Glutamatergic neuron (in vitro differentiated cells): ENCODE measurements at regions not wholly inside any gene's neighbourhood (a gene's known extent, or its start where the extent isn't known, plus 50 kb on each side); places are given as distances from the start of the nearest gene placed in this dataset.

Source experiments
- DNase-seq: peaks from one replicate; pipeline ENCODE4 v3.0.0; 2022
- H3K27ac Mint-ChIP-seq: one replicate; pipeline ENCODE4 v1.8.0; 2020; ENCODE audit warnings: mild to moderate bottlenecking, mixed read lengths, inconsistent platforms; ENCODE audit not compliant: unreplicated experiment
- H3K27me3 Mint-ChIP-seq: one replicate; pipeline ENCODE4 v1.8.0; 2020; ENCODE audit warnings: mild to moderate bottlenecking, moderate library complexity, mixed read lengths, inconsistent platforms; ENCODE audit not compliant: unreplicated experiment
- H3K36me3 Mint-ChIP-seq: one replicate; pipeline ENCODE4 v1.8.0; 2020; ENCODE audit warnings: mild to moderate bottlenecking, mixed read lengths, inconsistent platforms; ENCODE audit not compliant: unreplicated experiment
- H3K4me1 Mint-ChIP-seq: one replicate; pipeline ENCODE4 v1.8.0; 2020; ENCODE audit warnings: mild to moderate bottlenecking, low read depth, mixed read lengths, inconsistent platforms; ENCODE audit not compliant: unreplicated experiment
- H3K4me3 Mint-ChIP-seq: one replicate; pipeline ENCODE4 v1.8.0; 2020; ENCODE audit warnings: mild to moderate bottlenecking, mixed read lengths, inconsistent platforms; ENCODE audit not compliant: unreplicated experiment
- H3K9me3 Mint-ChIP-seq: one replicate; pipeline ENCODE4 v1.8.0; 2020; ENCODE audit warnings: mild to moderate bottlenecking, moderate library complexity, mixed read lengths, inconsistent platforms; ENCODE audit not compliant: unreplicated experiment
- TF ChIP-seq, protein P1 (sequence below): fragments of 200-600 bp; sonication (generic); IDR thresholded peaks from one replicate; pipeline ENCODE4 v1.5.0; 2021; ENCODE audit not compliant: partially characterized antibody, unreplicated experiment

DNA sequence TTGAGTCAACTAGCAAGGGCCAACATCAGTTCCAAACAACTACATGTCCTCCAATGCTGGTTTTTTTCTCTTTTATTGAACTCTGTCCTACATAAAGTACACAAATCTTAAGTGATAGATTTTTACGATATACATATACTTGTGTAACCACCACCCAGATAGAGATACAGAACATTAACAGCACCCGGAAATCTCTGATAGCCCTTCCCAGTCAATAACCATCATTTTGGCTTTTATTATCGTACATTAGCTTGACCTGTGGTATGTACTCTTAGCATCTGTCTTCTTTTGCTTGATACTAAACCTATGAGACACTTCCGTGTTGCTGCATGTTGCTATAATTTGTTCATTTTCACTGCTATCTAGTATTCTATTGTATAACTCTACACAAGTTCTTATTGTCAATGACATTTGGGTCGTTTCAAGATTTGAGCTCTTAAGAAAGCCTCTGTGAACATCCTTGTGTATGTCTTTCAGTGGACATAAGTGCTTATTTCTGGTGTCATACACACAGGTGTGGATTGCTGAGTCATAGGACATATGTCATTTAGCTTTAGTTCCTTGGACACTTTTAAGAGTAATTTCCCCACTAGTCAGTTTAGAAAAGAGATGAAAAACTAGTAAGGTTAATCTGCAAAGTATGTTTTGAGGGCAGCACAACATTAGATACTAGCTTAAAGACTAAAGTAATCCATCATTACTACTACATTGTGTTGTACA is 111.1 kb downstream of the PRLHR start:
- peaks cover 5% of the 10 kb centered on the region for H3K9me3 Mint-ChIP-seq
- no peak overlapping the region for H3K27ac Mint-ChIP-seq
- peaks cover 3% of the 10 kb centered on the region for H3K4me1 Mint-ChIP-seq
- peaks cover 13% of the 10 kb centered on the region for H3K36me3 Mint-ChIP-seq
- TF ChIP-seq, protein P1, sequence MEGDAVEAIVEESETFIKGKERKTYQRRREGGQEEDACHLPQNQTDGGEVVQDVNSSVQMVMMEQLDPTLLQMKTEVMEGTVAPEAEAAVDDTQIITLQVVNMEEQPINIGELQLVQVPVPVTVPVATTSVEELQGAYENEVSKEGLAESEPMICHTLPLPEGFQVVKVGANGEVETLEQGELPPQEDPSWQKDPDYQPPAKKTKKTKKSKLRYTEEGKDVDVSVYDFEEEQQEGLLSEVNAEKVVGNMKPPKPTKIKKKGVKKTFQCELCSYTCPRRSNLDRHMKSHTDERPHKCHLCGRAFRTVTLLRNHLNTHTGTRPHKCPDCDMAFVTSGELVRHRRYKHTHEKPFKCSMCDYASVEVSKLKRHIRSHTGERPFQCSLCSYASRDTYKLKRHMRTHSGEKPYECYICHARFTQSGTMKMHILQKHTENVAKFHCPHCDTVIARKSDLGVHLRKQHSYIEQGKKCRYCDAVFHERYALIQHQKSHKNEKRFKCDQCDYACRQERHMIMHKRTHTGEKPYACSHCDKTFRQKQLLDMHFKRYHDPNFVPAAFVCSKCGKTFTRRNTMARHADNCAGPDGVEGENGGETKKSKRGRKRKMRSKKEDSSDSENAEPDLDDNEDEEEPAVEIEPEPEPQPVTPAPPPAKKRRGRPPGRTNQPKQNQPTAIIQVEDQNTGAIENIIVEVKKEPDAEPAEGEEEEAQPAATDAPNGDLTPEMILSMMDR, result no peak
- H3K4me3 Mint-ChIP-seq, result no peak overlapping the region
- peaks cover 3% of the 10 kb centered on the region for H3K27me3 Mint-ChIP-seq
- DNase-seq, result no peak

DNA sequence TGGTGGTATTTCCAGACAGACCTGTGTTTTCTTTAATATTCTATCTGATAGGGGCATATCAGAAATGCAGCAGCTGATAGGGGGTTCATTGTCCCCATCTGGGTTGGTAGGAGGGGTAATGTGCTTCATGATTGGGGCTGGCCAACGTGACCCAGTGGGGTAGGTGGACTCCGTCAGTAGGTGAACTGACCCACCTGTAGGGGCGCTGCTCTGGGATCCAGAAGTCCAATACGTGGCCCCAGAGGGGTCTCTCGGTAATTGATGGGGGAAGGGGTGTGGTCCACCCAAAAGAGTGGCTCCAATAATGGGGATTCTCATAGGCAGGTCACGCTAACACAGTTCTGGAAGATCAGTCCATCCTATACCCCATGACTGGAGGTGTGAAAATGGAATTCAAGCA is 112.0 kb downstream of the PRLHR start:
- Mint-ChIP-seq H3K9me3 (peaks cover 5% of the 10 kb centered on the region), H3K27me3 (peaks cover 3% of the 10 kb centered on the region), H3K4me1 (peaks cover 3% of the 10 kb centered on the region), H3K36me3 (peaks cover 9% of the 10 kb centered on the region), H3K27ac (no peak overlapping the region), H3K4me3 (no peak overlapping the region)
- no peak for DNase-seq
- TF ChIP-seq, protein P1, result no peak

DNA sequence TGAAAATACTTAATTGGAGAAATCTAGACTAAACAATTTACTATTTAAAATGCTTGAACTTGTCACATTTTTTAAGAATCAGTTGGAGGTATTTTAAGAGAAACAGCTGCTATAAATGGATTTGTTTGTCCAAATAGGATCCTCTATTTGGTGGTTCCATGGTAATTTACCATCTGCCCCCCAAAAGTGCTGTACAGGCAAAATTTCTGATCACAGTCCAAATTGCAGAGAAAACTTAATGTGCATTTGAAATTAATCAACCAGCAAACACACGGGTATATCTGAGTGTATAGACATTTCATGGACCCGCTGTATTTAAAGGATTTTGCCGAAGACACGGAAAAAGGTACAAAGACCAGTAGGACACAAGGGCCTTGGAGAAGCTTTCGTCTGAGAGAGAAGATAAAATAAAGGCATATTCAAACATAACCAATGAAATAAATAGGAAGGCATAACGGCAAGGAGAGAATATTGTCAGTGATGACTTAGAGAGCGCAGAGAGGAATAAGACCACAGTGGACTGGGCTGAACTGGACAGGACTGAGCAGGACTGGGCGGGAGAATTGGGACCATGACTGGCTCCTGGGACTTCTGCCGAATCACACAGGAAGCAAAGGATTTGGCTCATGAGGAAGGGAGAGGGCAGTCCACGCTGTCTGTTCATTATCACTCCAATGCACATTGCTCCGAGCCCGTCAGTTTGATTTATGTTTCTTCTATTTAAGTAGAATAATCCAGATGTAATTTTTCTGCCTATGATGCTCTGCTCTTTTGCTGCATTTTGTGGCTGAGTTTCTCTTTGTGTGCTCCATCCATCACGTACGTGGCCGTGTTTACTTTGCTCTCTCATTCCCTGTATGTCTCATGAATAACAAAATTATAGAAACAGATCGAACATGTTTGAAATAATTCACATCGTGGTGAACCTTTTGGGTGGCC is 112.8 kb downstream of the PRLHR start:
- no peak for DNase-seq
- peaks cover 3% of the 10 kb centered on the region for H3K27me3 Mint-ChIP-seq
- TF ChIP-seq, protein P1, result no peak
- peaks cover 3% of the 10 kb centered on the region for H3K4me1 Mint-ChIP-seq
- peaks cover 9% of the 10 kb centered on the region for H3K36me3 Mint-ChIP-seq
- H3K27ac Mint-ChIP-seq, result no peak overlapping the region
- no peak overlapping the region for H3K4me3 Mint-ChIP-seq
- H3K9me3 Mint-ChIP-seq, result peaks cover 5% of the 10 kb centered on the region

DNA sequence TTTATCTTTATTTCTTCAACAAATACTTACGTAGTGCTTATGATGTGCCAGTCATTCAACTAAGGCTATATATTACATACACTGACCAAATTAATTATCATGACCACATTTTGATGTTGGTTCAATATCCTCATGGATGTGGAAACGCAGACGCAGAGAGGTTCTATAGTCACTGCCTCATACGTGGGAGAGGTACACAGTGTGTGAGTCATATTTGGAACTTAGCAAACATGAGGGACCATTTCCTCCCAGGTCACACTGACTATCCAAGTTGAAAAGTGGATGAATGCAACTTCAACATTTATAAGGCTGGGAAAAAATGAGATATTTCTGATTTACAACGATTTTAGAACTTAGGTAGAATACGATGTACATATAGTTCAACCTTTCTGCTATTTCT is 113.6 kb downstream of the PRLHR start:
- DNase-seq, result no peak
- Mint-ChIP-seq H3K27me3 (peaks cover 3% of the 10 kb centered on the region), H3K36me3 (peaks cover 9% of the 10 kb centered on the region), H3K4me1 (peaks cover 3% of the 10 kb centered on the region), H3K27ac (no peak overlapping the region), H3K4me3 (no peak overlapping the region), H3K9me3 (peaks cover 3% of the 10 kb centered on the region)
- TF ChIP-seq, protein P1, result no peak

DNA sequence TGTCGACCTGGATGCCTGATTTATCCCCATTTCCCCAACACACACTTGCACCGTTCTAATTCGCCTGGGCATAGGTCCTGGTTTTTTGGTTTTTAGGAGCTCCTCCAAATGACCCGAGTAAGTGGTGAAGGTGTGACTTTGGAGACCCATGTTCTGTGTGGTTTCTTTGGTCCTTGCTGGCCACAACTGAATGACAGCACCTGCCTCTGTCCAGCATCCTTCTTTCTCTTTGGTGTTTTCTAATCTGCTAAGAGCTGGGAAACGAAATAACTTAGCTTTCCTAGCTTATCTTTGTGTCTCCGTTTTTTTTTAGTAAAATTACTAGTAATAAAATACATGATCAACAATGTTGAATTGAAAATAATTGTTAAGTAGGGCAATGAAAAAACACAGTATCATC is 120.2 kb downstream of the PRLHR start:
- TF ChIP-seq, protein P1, result no peak
- H3K9me3 Mint-ChIP-seq, result no peaks in the 10 kb centered on the region
- H3K27ac Mint-ChIP-seq, result no peak overlapping the region
- peaks cover 2% of the 10 kb centered on the region for H3K27me3 Mint-ChIP-seq
- H3K36me3 Mint-ChIP-seq, result no peaks in the 10 kb centered on the region
- DNase-seq, result no peak
- H3K4me1 Mint-ChIP-seq, result no peaks in the 10 kb centered on the region
- no peak overlapping the region for H3K4me3 Mint-ChIP-seq
